ENCODE measurements at regions not wholly inside any gene's neighbourhood (a gene's known extent, or its start where the extent isn't known, plus 50 kb on each side); places are given as distances from the start of the nearest gene placed in this dataset.

DNA sequence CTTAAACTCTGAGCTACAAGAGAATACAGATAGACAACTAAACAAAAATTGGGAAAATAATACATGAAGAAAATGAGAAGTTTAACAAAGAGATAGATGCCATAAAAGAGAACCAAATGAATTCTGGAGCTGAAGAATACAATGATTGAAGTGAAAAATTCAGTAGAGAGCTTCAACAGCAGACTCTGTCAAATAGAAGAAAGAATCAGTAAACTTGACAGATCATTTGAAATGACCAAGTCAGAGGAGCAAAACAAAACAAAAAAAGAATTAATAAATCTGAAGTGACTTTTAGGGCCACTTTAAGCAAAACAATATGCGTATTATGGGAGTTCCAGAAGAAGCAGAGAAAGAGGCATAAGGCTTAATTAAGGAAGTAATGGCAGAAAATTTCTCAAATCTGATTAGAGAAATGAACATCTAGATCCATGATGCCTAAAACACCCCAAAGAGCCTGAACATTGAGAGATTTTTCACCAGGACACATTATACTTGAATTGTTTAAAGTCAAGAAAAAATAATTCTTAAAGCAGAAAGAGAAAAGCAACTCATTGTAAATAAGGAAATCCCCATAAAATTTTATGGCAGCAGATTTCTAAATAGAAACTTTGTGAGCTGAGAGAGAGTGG, 61.0 kb upstream of the RNU6-8 start:
- Histone ChIP-seq H3K27me3 (replicated peaks; ENCODE audit: control insufficient read depth, insufficient read depth, low read length) (no peaks in the 10 kb centered on the region), H3K36me3 (ENCODE audit: control insufficient read depth, insufficient read depth, low read length) (no peaks in the 10 kb centered on the region), H3K4me3 (replicated peaks; ENCODE audit: low read depth, low read length) (no peak overlapping the region)
- TF ChIP-seq, protein P1, sequence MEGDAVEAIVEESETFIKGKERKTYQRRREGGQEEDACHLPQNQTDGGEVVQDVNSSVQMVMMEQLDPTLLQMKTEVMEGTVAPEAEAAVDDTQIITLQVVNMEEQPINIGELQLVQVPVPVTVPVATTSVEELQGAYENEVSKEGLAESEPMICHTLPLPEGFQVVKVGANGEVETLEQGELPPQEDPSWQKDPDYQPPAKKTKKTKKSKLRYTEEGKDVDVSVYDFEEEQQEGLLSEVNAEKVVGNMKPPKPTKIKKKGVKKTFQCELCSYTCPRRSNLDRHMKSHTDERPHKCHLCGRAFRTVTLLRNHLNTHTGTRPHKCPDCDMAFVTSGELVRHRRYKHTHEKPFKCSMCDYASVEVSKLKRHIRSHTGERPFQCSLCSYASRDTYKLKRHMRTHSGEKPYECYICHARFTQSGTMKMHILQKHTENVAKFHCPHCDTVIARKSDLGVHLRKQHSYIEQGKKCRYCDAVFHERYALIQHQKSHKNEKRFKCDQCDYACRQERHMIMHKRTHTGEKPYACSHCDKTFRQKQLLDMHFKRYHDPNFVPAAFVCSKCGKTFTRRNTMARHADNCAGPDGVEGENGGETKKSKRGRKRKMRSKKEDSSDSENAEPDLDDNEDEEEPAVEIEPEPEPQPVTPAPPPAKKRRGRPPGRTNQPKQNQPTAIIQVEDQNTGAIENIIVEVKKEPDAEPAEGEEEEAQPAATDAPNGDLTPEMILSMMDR (IDR thresholded peaks at IDR 0.05; ENCODE audit: insufficient read depth, low read length, poor library complexity, severe bottlenecking) = no peak
- no peak for DNase-seq (ENCODE audit: extremely low read depth, insufficient read length)

DNA sequence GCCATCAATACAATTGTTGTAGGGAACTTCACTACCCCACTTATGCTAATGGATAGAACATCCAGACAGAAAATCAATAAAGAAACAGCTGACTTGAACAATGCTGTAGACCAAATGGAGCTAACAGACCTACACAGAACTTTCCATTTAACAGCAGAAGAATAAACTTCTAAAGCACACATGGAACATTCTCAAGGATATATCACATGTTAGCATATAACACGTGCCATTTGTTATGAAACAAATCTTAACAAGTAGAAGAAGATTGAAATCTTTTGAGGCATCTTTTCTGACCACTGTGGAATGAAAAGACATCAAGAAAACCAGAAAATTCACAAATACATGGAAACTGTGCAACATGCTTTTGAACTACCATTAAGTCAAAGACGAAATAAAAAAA, 62.5 kb upstream of the RNU6-8 start:
- no peak for DNase-seq (ENCODE audit: extremely low read depth, insufficient read length)
- Histone ChIP-seq H3K36me3 (ENCODE audit: control insufficient read depth, insufficient read depth, low read length) (no peaks in the 10 kb centered on the region), H3K4me3 (replicated peaks; ENCODE audit: low read depth, low read length) (no peak overlapping the region), H3K27me3 (replicated peaks; ENCODE audit: control insufficient read depth, insufficient read depth, low read length) (no peaks in the 10 kb centered on the region)
- TF ChIP-seq, protein P1 (IDR thresholded peaks at IDR 0.05; ENCODE audit: insufficient read depth, low read length, poor library complexity, severe bottlenecking) = no peak

DNA sequence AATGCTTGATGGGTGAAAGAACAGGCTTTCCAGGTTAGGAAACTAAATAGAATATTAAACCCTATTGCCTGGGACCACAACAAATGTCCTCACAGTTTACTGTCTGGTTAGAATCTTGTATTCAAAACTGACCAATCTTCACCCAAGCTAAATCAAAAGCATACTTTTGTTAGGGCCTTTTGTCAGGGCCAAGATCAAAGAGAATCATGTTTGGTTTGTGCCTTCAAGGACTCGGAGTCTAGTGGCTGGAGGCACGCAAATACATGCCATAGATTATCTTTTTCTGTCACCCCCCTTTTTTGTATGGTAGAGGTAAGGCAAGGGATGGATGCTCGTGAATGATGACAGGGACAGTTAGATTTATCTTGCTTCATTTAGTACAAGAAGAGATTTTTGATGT, 51.1 kb upstream of the AKAP6 start:
- Histone ChIP-seq H3K27me3 (replicated peaks; ENCODE audit: control insufficient read depth, insufficient read depth, low read length) (no peaks in the 10 kb centered on the region), H3K4me3 (replicated peaks; ENCODE audit: low read depth, low read length) (no peak overlapping the region), H3K36me3 (ENCODE audit: control insufficient read depth, insufficient read depth, low read length) (no peaks in the 10 kb centered on the region)
- TF ChIP-seq, protein P1 (IDR thresholded peaks at IDR 0.05; ENCODE audit: insufficient read depth, low read length, poor library complexity, severe bottlenecking) = no peak
- DNase-seq (ENCODE audit: extremely low read depth, insufficient read length) = no peak
